ENCODE measurements at regions not wholly inside any gene's neighbourhood (a gene's known extent, or its start where the extent isn't known, plus 50 kb on each side); places are given as distances from the start of the nearest gene placed in this dataset.

GRCh38 chr12:92010853-92011701 is 134.6 kb downstream of the BTG1 start:
- intact Hi-C loops (cut with DNase I) = no loop called here
- ATAC-seq (no peak), DNase-seq (ENCODE audit: low spot score) (no peak)

- intact Hi-C loops (cut with DNase I) = no loop called here
- DNase-seq (ENCODE audit: low spot score) (no peak), ATAC-seq (no peak)
Observed at GRCh38 chr12:92010368-92010767, 135.3 kb downstream of the BTG1 start.

- ATAC-seq (no peak), DNase-seq (ENCODE audit: low spot score) (no peak)
- intact Hi-C loops (cut with DNase I) = no loop called here
Observed at GRCh38 chr12:92008345-92008744, 137.3 kb downstream of the BTG1 start.

GRCh38 chr12:92007787-92008186 is 137.9 kb downstream of the BTG1 start:
- ATAC-seq = no peak
- intact Hi-C loops (cut with DNase I) = no loop called here
- DNase-seq (ENCODE audit: low spot score) = no peak

GRCh38 chr12:92003701-92004100 is 141.9 kb downstream of the BTG1 start:
- DNase-seq (ENCODE audit: low spot score) (no peak), ATAC-seq (no peak)
- intact Hi-C loops (cut with DNase I) = no loop called here

- no peak for ATAC-seq
- no peak for DNase-seq (ENCODE audit: low spot score)
- intact Hi-C loops (cut with DNase I) = no loop called here
Observed at GRCh38 chr12:92002673-92003382, 142.8 kb downstream of the BTG1 start.

- ATAC-seq = no peak
- DNase-seq (ENCODE audit: low spot score) = no peak
- intact Hi-C loops (cut with DNase I) = no loop called here
Observed at GRCh38 chr12:92002195-92002649, 143.4 kb downstream of the BTG1 start.

- ATAC-seq = no peak
- intact Hi-C loops (cut with DNase I) = no loop called here
- DNase-seq (ENCODE audit: low spot score) = no peak
Observed at GRCh38 chr12:92000597-92000996, 145.0 kb downstream of the BTG1 start.

- ATAC-seq = no peak
- intact Hi-C loops (cut with DNase I) = no loop called here
- no peak for DNase-seq (ENCODE audit: low spot score)
Observed at GRCh38 chr12:91999823-92000222, 145.8 kb downstream of the BTG1 start.

GRCh38 chr12:91998316-91998715 is 147.3 kb downstream of the BTG1 start:
- DNase-seq (ENCODE audit: low spot score) (no peak), ATAC-seq (no peak)
- intact Hi-C loops (cut with DNase I) = no loop called here

GRCh38 chr12:91994208-91994797 is 151.3 kb downstream of the BTG1 start:
- no peak for ATAC-seq

GRCh38 chr12:91993287-91994017 is 152.2 kb downstream of the BTG1 start:
- no peak for ATAC-seq
- intact Hi-C loops (cut with DNase I) = no loop called here

More at GRCh38 chr12:91994208-91994797, 151.3 kb downstream of the BTG1 start:
- no peak for DNase-seq (ENCODE audit: low spot score)
- intact Hi-C loops (cut with DNase I) = no loop called here

GRCh38 chr12:91991399-91992187 is 154.1 kb downstream of the BTG1 start:
- DNase-seq (ENCODE audit: low spot score) (no peak), ATAC-seq (no peak)
- intact Hi-C loops (cut with DNase I) = no loop called here

More at GRCh38 chr12:91993287-91994017, 152.2 kb downstream of the BTG1 start:
- DNase-seq (ENCODE audit: low spot score) = no peak

- no peak for ATAC-seq
- intact Hi-C loops (cut with DNase I) = no loop called here
Observed at GRCh38 chr12:91990525-91990924, 155.1 kb downstream of the BTG1 start.

GRCh38 chr12:91989143-91989542 is 156.5 kb downstream of the BTG1 start:
- ATAC-seq (no peak), DNase-seq (ENCODE audit: low spot score) (no peak)
- intact Hi-C loops (cut with DNase I) = no loop called here

More at GRCh38 chr12:91990525-91990924, 155.1 kb downstream of the BTG1 start:
- no peak for DNase-seq (ENCODE audit: low spot score)

- no peak for DNase-seq (ENCODE audit: low spot score)
- ATAC-seq = no peak
- intact Hi-C loops (cut with DNase I) = no loop called here
Observed at GRCh38 chr12:91988086-91988923, 157.3 kb downstream of the BTG1 start.

- intact Hi-C loops (cut with DNase I) = no loop called here
- ATAC-seq (no peak), DNase-seq (ENCODE audit: low spot score) (no peak)
Observed at GRCh38 chr12:91986084-91986483, 159.6 kb downstream of the BTG1 start.

Measured in sciatic nerve (tissue), 2 donors.